ENCODE measurements at regions not wholly inside any gene's neighbourhood (a gene's known extent, or its start where the extent isn't known, plus 50 kb on each side); places are given as distances from the start of the nearest gene placed in this dataset.

GRCh38 chrX:118198577-118198976 is 82.0 kb upstream of the KLHL13 start:
- 37% methylated on average over 2 of the region's 3 CpGs for WGBS (ENCODE audit: low lambda C conversion rate)
- intact Hi-C loops (cut with micrococcal nuclease; ENCODE audit: unreplicated experiment), result no loop called here
- no peak for ATAC-seq

GRCh38 chrX:118199997-118200396 is 83.4 kb upstream of the KLHL13 start:
- Histone ChIP-seq H3K9me3 (ENCODE audit: low read length) (no peaks in the 10 kb centered on the region), H2AFZ (ENCODE audit: low read length) (no peak overlapping the region), H3K4me3 (replicated peaks in 1 of 3; ENCODE audit: insufficient read depth in 1 of 3, low read depth in 2 of 3, low read length in 3 of 3) (no peak overlapping the region), H3K4me1 (ENCODE audit: insufficient read depth, low read length) (no peaks in the 10 kb centered on the region), H3K27me3 (ENCODE audit: control insufficient read depth in 1 of 2, insufficient read depth in 2 of 2, low read length in 2 of 2) (no peaks in the 10 kb centered on the region), H3K79me2 (ENCODE audit: insufficient read depth, low read length) (no peaks in the 10 kb centered on the region), H4K20me1 (ENCODE audit: insufficient read depth, low read length) (no peaks in the 10 kb centered on the region), H3K4me2 (ENCODE audit: low read depth, low read length) (no peak overlapping the region), H3K9ac (ENCODE audit: insufficient read depth, low read depth, low read length) (no peak overlapping the region), H3K36me3 (replicated peaks in 1 of 2; ENCODE audit: control insufficient read depth in 1 of 2, insufficient read depth in 2 of 2, low read length in 2 of 2) (no peaks in the 10 kb centered on the region), H3K27ac (ENCODE audit: extremely low read length, insufficient read depth, low read length) (no peak overlapping the region)
- FAIRE-seq (no peak), ATAC-seq (no peak), DNase-seq (ENCODE audit: low spot score) (no peak)
- in situ Hi-C loops (cut with HindIII; ENCODE audit: extremely low pct_ligation_motif_present, low pct_unique_long_range_greater_than_20kb), result no loop called here
- ChIA-PET CTCF (ENCODE audit: low intra/inter-chr PET ratio, low total read pairs) (no interaction called here), POLR2A (no interaction called here)
- 12% methylated on average over 4 of the region's 4 CpGs for WGBS (ENCODE audit: low lambda C conversion rate)
- intact Hi-C loops (cut with micrococcal nuclease; ENCODE audit: unreplicated experiment), result no loop called here
- BruUV-seq (replicated peaks), result no TSS peak
- TF ChIP-seq HMGXB3 (CRISPR knock-in tag; IDR thresholded peaks at IDR 0.05; ENCODE audit: borderline replicate concordance) (no peak), MTERF4 (CRISPR knock-in tag; IDR thresholded peaks at IDR 0.05) (no peak), CBX5 (CRISPR knock-in tag; IDR thresholded peaks at IDR 0.05; ENCODE audit: borderline replicate concordance) (no peak), ZMAT5 (CRISPR knock-in tag; IDR thresholded peaks at IDR 0.05; ENCODE audit: borderline replicate concordance, low read depth) (no peak), PBX2 (CRISPR knock-in tag; IDR thresholded peaks at IDR 0.05) (no peak)

More at GRCh38 chrX:118198577-118198976, 82.0 kb upstream of the KLHL13 start:
- Histone ChIP-seq H2AFZ (ENCODE audit: low read length) (no peak overlapping the region), H3K4me3 (replicated peaks in 1 of 3; ENCODE audit: insufficient read depth in 1 of 3, low read depth in 2 of 3, low read length in 3 of 3) (no peak overlapping the region), H3K27ac (ENCODE audit: extremely low read length, insufficient read depth, low read length) (no peak overlapping the region), H3K36me3 (replicated peaks in 1 of 2; ENCODE audit: control insufficient read depth in 1 of 2, insufficient read depth in 2 of 2, low read length in 2 of 2) (no peaks in the 10 kb centered on the region), H3K27me3 (ENCODE audit: control insufficient read depth in 1 of 2, insufficient read depth in 2 of 2, low read length in 2 of 2) (no peaks in the 10 kb centered on the region), H3K9ac (ENCODE audit: insufficient read depth, low read depth, low read length) (no peak overlapping the region), H3K79me2 (ENCODE audit: insufficient read depth, low read length) (no peaks in the 10 kb centered on the region), H3K4me1 (ENCODE audit: insufficient read depth, low read length) (no peaks in the 10 kb centered on the region), H3K4me2 (ENCODE audit: low read depth, low read length) (no peak overlapping the region), H4K20me1 (ENCODE audit: insufficient read depth, low read length) (no peaks in the 10 kb centered on the region), H3K9me3 (ENCODE audit: low read length) (no peaks in the 10 kb centered on the region)
- no TSS peak for BruUV-seq (replicated peaks)
- no peak for TF ChIP-seq SATB2 (CRISPR knock-in tag; IDR thresholded peaks at IDR 0.05)
- TF ChIP-seq SKIL (CRISPR knock-in tag; IDR thresholded peaks at IDR 0.05; ENCODE audit: borderline replicate concordance), result no peak
- no peak for TF ChIP-seq RAD51 (IDR thresholded peaks at IDR 0.05; ENCODE audit: borderline replicate concordance)
- no peak for DNase-seq (ENCODE audit: low spot score)
- FAIRE-seq, result no peak
- in situ Hi-C loops (cut with HindIII; ENCODE audit: extremely low pct_ligation_motif_present, low pct_unique_long_range_greater_than_20kb), result no loop called here
- POLR2A ChIA-PET, result no interaction called here
- CTCF ChIA-PET (ENCODE audit: low intra/inter-chr PET ratio, low total read pairs), result no interaction called here

Data from HepG2 (cell line).